Myocyte (in vitro differentiated cells): ENCODE measurements at regions not wholly inside any gene's neighbourhood (a gene's known extent, or its start where the extent isn't known, plus 50 kb on each side); places are given as distances from the start of the nearest gene placed in this dataset.
"Not testable (repeated sequence)": the region's sequence is repeated elsewhere in the genome, so short reads cannot be mapped to it uniquely, and the experiment has no call there.

Source experiments
- DNase-seq: peaks from one replicate; pipeline ENCODE4 v3.0.0-alpha.2; 2012; ENCODE audit warnings: low read depth

- DNase-seq, result no peak
Observed at GRCh38 chr4:23113104-23113503, 420.4 kb downstream of the GBA3 start.

- DNase-seq, result no peak
Observed at GRCh38 chr4:23106516-23106915, 413.8 kb downstream of the GBA3 start.

- no peak for DNase-seq
Observed at GRCh38 chr4:23105759-23106370, 413.1 kb downstream of the GBA3 start.

- DNase-seq, result peak; percentile 41
Observed at GRCh38 chr4:23097251-23097650, 404.5 kb downstream of the GBA3 start.

GRCh38 chr4:23091711-23092110 lies 399.0 kb downstream of the GBA3 start:
- DNase-seq, result no peak

DNA sequence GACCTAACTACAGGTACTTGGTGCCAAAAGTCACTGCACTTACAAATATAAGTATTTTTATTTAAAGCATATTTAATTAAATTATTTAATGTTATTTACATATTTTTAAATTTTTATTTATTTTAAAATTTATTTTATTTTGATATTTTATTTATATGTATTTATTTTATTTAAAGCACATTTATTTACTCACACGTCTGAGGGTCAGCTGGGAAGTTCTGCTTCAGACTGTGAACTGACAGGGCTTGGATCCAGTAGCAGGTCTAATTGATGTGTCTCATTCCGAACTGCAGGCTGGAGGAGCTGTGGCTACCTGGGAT lies 392.5 kb downstream of the GBA3 start:
- no peak for DNase-seq

- no peak for DNase-seq
Observed at GRCh38 chr4:23084559-23085248, 392.0 kb downstream of the GBA3 start.

GRCh38 chr4:23083391-23083790 lies 390.7 kb downstream of the GBA3 start:
- no peak for DNase-seq

DNA sequence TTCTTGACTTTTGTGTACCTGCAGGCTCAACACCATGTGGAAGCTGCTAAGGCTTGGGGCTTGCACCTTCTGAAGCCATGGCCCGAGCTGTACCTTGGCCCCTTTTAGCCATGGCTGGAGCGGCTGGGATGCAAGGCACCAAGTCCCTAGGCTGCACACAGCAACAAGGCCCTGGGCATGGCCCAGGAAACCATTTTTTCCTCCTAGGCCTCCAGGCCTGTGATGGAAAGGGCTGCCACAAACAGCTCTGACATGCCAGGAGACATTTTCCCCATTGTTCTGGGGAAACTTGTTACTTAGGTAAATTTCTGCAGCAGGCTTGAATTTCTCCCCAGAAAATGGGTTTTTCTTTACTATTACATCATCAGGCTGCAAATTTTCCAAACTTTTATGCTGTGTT lies 387.4 kb downstream of the GBA3 start:
- DNase-seq, result not testable (repeated sequence)

DNA sequence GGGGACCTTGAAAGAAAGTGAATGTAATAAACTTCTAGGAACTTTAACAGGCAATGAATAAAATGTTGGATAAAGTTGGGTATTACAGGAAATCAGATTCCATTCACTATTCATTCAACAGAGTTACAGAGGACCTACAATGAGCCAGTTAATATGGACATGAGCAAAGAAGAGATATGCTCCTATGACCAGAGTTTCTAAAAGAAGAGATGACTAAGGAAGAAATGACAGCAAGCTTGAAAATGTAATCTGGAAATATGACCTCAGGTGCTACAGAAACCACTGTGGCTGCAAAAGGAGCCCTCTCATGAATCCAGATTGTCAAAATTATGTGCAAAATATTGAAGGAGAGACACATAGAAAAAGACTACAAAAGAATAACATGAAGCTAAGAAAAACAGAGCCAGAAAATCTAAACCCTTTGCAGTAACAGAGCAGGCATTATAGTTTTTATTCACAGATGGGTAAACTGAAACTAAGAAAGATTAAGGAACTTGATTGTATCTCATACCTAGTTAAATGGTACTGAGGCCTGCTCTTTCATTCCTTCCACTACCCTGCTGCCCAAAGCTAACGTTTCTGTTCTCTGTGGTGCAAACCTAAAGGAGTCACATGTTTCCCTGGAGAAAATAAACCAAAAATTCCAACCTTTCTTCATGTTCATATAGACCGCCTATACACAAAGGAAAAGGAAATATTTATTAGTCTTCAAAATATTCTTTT lies 378.3 kb downstream of the GBA3 start:
- DNase-seq, result peak; percentile 65

DNA sequence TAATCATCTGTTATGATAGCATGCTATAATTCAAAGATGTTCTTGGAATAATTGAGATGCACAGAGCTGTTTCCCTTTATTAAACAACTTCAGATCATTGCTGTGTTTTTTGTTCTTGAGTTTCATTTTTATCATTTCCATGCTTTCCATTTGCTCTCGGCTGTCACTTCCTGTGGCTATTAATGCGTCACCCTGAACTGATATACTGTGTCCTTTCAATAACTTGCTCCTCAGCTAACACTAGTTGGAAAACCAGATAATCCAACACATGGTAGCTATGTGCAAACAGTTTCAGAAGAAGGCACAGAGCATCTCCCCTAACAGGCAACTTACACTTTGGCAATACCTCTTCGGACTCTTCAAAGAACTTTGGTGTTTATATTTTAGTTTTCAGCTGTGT lies 376.0 kb downstream of the GBA3 start:
- no peak for DNase-seq

GRCh38 chr4:23068287-23068686 lies 375.6 kb downstream of the GBA3 start:
- DNase-seq, result no peak

- DNase-seq, result no peak
Observed at GRCh38 chr4:23062188-23062587, 369.5 kb downstream of the GBA3 start.

DNA sequence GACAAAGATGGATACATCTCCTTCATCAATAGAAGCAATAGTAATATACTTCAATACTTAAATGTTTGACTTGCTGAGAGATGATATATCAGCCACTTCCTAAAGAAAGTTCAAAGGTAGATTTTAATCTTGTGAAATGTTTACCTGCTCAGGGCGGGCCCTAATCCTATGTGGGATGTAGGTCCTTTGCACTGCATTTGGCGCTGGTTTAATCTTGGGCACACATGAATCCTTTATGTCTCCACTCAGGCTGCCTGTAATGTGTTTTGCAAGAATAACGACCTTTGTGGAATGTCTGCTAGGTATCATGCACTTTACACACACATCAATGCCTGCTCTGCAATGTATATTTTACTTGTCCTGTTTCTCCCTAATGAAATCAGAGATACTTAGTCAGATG lies 368.7 kb downstream of the GBA3 start:
- no peak for DNase-seq

DNA sequence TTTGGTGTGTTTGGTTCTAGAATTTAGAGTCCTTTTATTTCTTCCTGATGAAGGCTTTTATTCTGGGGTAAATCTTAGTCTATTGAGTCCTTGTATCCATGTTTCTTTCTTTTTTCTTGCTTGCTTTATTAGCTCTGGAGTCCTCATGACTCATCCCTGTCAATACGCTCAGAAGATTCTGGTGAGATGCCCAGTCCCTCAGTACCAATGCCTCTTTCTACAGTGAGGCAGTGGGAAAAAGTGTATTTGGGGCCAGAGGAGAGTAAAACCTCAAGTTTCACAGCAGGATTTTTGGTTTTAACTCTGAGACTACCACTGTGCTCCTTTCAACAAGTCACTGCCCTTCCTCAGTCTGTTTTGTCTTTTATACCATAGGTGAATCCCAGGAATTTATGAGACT lies 368.0 kb downstream of the GBA3 start:
- peak; percentile 62 for DNase-seq

DNA sequence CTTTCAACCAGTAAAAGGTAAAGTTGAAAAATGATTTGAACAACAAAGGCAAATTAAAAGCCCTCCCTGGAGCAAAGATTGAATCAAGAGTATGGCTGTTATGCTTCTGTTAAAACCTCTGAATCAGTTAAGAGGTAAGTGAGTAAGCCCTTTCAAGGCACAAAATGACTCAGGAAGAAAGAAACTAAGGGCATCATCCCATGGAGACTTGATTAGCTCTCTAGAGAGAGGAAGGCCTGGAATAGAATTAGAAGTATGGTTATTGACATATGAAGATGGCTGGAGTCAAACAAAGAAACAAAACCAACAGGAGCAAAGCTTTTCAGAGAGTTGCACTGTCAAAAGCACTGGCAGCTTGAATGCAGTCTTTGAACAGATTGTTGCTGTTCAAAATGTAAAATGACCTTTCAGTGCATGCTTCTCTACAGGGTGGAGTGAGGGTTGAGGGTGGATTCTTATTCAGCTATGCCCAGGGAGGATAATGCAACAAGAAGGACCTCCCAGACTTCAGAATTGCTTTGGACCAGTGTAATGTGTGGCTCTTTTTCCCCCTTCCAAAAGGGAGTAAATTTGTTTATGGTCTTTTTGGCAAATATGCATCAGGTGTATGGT lies 365.5 kb downstream of the GBA3 start:
- DNase-seq, result no peak

- no peak for DNase-seq
Observed at GRCh38 chr4:23041501-23041900, 348.8 kb downstream of the GBA3 start.

GRCh38 chr4:23040539-23040938 lies 347.8 kb downstream of the GBA3 start:
- DNase-seq, result no peak

DNA sequence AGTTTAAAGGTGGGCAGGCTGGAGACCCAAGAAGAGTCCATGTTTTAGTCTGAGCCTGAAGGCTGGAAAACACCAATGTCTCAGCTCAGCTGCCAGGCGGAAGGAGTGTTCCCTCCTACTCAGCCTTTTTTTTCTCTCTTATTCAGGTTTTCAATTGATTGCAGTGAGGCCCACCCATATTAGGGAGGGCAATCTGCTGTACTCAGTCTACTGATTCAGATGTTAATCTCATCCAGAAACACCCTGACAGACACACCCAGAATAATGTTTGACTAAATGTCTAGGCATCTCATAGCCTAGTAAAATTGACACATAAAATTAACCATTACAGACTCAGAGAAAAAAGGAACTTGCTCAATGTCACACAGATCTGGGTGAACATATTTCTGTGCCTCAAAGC lies 347.1 kb downstream of the GBA3 start:
- peak; percentile 37 for DNase-seq

DNA sequence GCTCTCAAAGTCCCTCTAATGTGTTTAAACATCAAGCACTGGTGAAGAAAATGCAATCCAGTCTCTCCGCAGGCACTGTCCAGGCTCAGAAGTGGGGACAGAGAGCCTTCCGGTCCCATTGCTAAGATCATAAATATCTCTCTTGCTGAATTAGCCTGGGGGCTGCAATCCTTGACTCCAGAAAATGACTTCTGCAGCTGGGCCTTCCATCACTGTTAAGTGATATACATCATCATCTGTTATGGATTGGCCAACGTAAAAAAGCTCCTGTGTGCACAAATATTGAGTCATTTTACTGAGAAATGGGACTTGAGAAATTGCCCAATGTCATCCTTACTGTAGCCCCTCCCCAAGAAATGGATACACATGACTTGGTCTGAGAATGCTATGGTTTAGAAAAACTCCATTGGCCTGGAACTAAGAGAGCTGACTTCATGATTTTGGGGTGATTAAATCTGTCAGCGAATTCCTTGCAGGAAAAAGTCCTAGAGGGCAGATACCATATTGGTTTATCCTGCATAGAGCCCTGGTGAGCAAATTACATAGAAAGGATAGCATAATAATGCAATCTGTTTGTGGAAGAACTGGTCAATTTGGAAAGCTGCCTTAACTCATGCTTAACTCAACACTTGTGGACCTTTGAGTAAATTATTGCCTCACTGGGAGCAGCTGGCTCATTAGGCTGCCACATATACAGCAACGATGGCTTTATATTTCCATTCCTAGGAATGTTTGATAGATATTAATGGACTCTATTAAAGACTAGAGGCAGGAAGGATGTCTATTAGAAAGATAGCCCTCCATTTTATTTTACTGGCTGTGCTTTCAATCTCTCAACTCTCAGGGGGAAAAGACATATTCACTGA lies 346.1 kb downstream of the GBA3 start:
- DNase-seq, result no peak

DNA sequence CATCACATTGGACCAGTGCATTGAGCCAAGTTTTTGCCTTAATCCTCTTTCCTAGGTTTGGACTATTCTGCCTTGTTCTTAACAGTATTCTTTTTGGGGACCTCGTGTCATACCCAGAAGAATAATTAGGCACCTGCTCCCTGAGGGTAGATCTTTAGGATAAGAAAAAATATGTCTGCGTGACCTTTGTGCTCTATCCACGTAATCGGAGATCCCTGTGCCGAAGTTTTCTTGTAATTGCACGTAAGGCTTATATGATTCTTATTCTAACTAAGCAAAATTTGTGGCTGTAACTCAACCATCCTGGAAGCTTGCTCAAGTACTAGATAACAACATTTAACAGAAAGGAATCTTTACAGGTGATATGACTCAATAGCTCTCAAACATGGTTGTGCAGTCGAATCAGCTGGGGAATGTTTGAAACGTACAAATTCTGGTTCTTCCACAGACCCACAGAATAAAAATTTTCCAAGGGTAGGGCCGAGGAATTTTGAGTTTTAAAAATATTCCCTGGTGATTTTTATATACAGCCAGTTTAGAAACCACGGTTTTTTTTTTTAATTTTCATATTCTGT lies 344.3 kb downstream of the GBA3 start:
- DNase-seq, result no peak
